OCI-M1 (cell line): ENCODE measurements at regions not wholly inside any gene's neighbourhood (a gene's known extent, or its start where the extent isn't known, plus 50 kb on each side); places are given as distances from the start of the nearest gene placed in this dataset.
A peak's percentile ranks its signal among the peaks of the same experiment; 100 is the strongest.

Source experiments
- DNase-seq: peaks from one replicate; lab custom pipeline; 2025; lab: John Stamatoyannopoulos, UW

DNA sequence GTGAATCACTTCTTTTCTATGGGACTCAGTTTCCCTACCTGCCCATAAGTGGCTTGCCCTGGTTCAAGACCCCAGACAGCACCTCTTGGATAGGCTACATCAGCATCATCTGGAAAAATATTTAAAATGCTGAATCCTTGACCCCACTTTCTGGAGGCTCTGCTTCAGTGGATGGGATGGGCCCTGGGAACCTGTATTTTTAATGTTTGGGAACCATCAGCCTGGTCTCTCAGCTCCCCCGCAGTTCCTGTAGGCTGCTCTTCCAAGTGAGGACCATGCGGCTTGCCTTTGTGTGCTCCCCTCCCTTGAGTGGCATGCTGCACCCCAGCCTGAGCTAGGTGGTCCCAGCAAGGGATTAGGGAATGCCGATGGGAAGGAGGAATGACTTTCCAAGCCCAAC lies 68.3 kb upstream of the CRHR1 start:
- no peak for DNase-seq

DNA sequence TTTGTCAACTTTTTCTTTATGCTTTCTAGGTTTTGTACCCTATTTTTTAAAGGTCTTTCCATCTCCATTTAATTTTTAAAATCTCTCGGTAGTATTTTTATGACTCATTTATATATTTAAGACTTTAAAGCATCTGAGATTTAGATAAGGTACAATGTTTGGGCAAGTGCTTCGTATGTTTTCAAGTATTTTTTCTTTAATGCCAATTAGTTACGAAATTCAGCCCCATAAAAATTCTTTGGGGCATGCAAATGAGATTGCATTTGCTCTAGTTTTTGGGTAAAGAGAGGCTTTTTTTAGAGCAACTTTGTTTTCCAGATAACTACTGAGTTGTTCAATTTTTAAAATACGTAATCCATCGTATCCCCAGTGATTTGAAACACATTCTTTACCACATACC lies 65.3 kb upstream of the CRHR1 start:
- no peak for DNase-seq

DNA sequence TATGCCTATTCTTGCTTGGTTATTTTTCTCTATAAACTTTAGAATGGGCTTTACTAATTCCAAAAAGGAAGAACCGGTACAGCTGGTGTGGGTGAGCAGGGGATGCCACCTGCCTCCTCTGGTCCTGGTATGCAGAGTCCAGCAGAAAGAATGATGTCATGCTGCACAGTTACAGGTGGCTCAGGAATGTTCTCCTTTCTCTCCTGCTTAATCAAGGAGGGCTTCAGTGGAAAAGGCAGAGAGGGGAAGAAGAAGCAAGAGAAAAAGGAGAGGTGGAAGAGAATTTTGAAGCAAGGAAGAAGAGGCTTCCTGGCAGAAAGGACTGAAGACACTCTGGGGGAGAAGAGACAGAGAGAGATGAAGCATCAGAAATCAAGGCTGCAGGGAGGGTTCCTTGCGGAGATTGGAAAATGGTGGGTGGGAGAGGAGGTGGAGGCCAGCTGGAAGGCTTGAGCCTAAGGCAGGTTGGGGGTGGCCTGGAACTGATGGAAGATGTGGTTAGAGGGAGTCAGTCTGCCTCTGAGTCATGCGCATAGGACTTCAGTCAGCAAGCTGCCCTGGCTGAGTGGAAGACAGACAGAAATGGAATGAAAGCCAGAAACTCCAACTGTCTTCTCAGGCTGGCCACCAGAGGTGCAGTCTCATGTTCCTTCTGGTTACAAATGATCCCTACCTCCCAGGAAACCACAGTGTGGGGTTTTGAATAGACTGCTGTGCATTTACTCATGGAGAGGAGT lies 64.6 kb upstream of the CRHR1 start:
- peak; percentile 21 for DNase-seq

- no peak for DNase-seq
These were observed 63.7 kb upstream of the CRHR1 start for GRCh38 chr17:45720386-45720785.

DNA sequence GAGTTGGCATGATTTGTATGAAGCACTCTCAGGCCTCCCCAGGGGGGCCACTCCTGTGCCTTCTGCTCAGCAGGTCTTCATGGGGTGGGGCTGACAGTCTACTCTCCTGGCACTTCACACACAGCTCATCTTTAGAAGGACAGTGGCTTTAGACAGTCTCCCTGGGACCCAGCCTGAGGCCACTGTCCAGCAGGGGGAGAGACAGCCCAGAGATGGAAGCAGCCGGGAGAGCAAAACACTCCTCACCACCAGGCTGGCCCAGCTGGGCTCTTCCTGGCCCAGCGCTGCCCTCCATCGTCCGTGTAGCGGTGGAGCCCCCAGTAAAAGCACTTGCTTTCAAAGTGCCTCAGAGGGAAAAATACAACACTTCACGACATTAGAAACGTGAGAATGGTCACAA lies 62.0 kb upstream of the CRHR1 start:
- peak; percentile 29 for DNase-seq

- DNase-seq: no peak
These were observed 54.7 kb upstream of the CRHR1 start for GRCh38 chr17:45729294-45729907.

DNA sequence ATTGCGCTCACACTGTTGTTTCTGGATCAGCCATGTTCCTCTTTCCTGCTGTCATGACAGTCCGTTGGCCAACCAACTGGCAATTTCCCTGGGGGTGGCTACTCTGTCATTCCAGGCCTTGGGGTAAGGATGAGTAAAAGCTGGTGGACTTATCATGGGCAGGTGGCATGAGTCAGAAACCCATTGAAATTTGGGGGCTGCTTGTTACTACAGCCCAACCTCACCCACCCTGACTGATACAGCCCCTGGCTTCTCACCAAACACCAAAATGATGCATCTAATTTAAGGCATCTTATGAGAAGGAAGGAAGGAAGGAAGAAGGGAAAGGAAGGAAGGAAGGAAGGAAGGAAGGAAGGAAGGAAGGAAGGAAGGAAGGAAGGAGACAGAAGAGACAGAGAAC lies 53.9 kb upstream of the CRHR1 start:
- DNase-seq: no peak

DNA sequence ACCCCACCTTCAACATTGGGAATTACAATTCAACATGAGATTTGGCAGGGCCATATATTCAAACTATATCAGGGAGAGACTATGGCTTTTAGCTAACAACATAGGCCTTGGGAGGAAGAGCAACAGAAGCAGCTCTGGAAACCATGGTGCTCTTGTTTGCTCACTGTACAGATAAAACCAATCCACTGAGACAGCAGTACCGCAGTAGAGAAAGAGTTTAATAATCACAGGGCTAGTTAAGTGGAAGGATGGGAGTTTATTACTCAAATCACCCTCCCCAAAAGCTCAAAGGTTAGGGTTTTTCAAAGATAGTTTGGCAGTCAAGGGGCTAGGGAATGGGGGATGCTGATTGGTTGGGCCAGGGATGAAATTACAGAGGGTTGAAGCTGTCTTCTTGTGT lies 52.7 kb upstream of the CRHR1 start:
- DNase-seq: no peak

- DNase-seq: no peak
These were observed 51.1 kb upstream of the CRHR1 start for GRCh38 chr17:45732926-45733505.

- no peak for DNase-seq
These were observed 50.3 kb upstream of the CRHR1 start for GRCh38 chr17:45733781-45734180.
